Neuron (in vitro differentiated cells): ENCODE measurements at regions not wholly inside any gene's neighbourhood (a gene's known extent, or its start where the extent isn't known, plus 50 kb on each side); places are given as distances from the start of the nearest gene placed in this dataset.

ENCODE experiments used
- H2AFZ ChIP-seq: one replicate; pipeline ENCODE4 v1.6.1; 2013; ENCODE audit warnings: low read depth, mild to moderate bottlenecking, inconsistent platforms, low read length, moderate library complexity
- H3K27me3 ChIP-seq: one replicate; pipeline ENCODE4 v1.6.1; 2013; ENCODE audit warnings: low read length; ENCODE audit not compliant: insufficient read depth
- H3K36me3 ChIP-seq: one replicate; pipeline ENCODE4 v1.6.1; 2013; ENCODE audit warnings: low read length; ENCODE audit not compliant: insufficient read depth
- H3K4me1 ChIP-seq: one replicate; pipeline ENCODE4 v1.6.1; 2013; ENCODE audit warnings: low read length; ENCODE audit not compliant: insufficient read depth
- H3K4me3 ChIP-seq: 2 replicates; pipeline ENCODE4 v1.5.1; 2013; ENCODE audit warnings: mild to moderate bottlenecking, low read length, moderate library complexity
- H3K9me3 ChIP-seq: one replicate; pipeline ENCODE4 v1.6.1; 2013; ENCODE audit warnings: low read length

DNA sequence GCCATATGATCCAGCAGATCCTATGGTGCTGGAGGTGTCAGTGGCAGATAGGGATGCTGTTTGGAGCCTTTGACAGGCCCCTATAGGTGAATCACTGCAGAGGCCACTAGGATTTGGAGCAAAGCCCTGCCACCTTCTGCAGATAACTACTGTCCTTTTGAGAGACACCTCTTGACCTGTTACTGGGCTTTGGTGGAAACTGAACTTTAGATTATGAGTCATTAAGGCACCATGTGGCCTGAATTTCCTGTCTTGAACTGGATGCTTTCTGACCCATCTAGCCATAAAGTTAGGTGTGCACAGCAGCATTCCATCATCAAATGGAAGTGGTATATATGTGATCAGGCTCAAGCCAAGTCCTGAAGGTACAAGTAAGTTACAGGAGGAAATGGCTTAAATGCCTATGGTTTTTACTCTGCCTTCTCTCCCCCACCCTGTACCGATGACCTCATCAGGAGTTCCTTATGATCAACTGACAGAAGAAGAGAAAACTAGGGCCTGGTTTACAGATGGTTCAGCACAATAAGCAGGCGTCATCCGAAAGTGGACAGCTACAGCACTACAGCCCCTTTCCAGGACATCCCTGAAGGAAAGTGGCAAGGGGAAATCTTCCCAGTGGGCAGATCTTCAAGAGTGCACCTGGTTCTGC is 565.6 kb upstream of the AGTR1 start:
- Histone ChIP-seq H3K4me3 (no peak overlapping the region), H2AFZ (no peak overlapping the region), H3K4me1 (no peaks in the 10 kb centered on the region), H3K36me3 (no peaks in the 10 kb centered on the region), H3K9me3 (no peaks in the 10 kb centered on the region), H3K27me3 (no peaks in the 10 kb centered on the region)

DNA sequence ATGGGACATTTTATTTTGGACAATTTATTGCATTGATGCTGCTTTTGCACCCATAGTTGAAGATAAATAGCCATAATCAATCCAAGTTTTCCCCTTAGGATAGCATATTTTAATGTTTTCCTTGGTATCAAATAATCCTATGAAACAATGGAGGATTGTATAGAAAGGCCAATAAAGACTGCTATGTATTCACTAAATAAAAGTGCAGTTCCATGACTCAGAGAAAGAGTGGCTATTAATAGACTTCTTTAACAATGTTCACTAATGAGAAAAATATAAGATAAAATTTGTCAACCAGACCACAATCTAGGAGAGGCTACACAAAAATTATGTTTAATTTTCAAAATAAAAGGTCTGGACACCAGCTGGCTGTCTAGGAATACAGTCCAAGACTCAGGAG is 560.9 kb upstream of the AGTR1 start:
- no peaks in the 10 kb centered on the region for H3K27me3 ChIP-seq
- no peak overlapping the region for H3K4me3 ChIP-seq
- H2AFZ ChIP-seq = no peak overlapping the region
- no peaks in the 10 kb centered on the region for H3K4me1 ChIP-seq
- H3K9me3 ChIP-seq = no peaks in the 10 kb centered on the region
- H3K36me3 ChIP-seq = no peaks in the 10 kb centered on the region

DNA sequence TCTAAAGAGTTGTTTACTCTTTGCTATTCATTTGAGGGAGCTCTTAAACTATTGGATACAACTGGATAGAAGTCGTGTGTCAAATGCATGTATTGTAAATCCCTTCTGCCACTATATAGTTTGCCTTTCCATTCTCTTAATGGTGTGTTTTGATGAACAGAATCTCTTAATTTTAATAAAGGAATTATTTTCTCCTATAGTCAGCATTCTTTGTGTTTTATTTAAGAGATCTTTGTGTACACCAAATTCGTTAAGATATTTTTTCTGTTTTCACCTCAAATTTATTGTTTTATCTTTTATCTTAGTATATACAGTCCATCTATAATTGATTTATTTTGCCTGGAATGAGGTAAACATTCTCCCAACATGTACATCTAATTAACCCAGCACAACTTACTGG is 551.5 kb upstream of the AGTR1 start:
- H3K27me3 ChIP-seq = no peaks in the 10 kb centered on the region
- no peak overlapping the region for H3K4me3 ChIP-seq
- H3K36me3 ChIP-seq = no peaks in the 10 kb centered on the region
- no peaks in the 10 kb centered on the region for H3K9me3 ChIP-seq
- peaks cover 9% of the 10 kb centered on the region for H3K4me1 ChIP-seq
- no peak overlapping the region for H2AFZ ChIP-seq

DNA sequence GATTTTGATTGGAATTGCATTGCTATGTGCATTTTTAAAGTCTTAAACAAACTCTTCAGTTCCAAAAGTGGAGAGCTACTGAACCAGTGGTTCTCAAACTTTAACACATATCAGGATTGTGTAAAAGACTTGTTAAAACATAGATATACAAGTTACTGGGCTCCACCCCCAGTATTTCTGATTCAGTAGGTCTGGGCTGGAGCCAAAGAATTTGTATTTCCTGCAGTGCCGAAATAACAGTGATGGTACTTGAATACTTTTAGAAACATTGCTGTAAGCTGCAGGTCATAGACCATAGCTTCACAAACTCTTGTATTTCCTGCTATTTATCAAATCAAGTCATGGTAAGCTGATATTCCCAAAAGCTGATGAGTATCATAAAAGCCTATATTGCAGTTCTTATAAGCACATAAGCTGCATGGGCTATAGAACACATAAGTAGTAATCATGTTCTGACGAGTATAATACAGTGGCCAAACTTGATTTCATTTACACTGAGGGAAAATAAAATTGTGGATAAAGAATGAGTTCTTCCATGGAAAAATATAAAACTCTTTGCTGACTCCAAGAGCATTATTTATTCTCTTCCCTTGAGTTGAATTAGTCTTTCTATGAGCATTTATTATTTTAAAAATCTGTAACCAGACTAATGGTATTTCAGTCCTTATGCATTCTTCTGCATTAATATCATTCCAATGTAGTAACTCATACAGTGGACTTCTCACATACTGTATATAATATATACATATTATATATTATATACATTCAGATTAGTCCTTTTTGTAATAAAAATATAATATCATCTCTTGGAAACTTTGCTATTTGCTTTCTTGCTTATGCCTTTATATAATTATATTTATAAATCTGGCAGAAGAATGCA is 550.5 kb upstream of the AGTR1 start:
- H3K4me3 ChIP-seq = no peak overlapping the region
- peaks cover 9% of the 10 kb centered on the region for H3K4me1 ChIP-seq
- no peak overlapping the region for H2AFZ ChIP-seq
- H3K27me3 ChIP-seq = no peaks in the 10 kb centered on the region
- no peaks in the 10 kb centered on the region for H3K9me3 ChIP-seq
- H3K36me3 ChIP-seq = no peaks in the 10 kb centered on the region

DNA sequence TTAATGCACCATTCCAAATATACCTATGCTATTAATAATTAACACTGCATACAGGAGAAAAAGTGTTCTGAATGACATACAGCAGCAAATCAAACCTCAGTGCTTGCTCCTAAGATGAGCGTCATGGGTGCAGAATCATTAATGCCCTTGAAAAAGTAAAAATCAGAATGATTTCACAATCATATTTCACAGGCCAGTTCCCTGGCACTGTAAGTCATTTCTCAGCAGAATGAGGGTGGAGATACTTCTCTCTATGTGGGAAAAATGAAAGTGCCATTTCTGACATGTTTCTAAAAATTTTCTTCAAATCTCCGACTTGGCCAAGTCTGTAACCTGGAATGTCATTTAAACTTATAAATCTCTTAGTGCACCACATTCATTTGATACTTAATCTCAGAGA is 549.8 kb upstream of the AGTR1 start:
- Histone ChIP-seq H2AFZ (no peak overlapping the region), H3K4me3 (no peak overlapping the region), H3K9me3 (no peaks in the 10 kb centered on the region), H3K36me3 (no peaks in the 10 kb centered on the region), H3K4me1 (peaks cover 9% of the 10 kb centered on the region), H3K27me3 (no peaks in the 10 kb centered on the region)

DNA sequence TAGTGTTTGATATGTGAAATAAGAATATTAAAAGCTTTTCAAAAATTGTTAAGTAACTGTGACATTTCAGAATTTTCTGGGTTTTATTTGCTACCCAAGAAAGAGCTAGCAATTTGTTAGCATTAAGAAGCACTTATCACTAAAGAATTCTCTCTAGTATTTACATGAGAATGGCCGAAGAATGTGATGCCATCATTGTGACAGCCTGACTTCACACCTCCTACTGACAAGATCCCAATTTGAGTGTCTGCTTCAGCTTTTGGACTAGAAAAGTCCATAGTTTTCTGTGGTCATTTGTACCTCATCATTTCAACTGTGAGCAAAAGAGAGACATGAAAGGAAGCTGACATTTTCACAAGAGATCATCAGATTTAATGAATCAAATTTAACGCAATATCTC is 548.1 kb upstream of the AGTR1 start:
- Histone ChIP-seq H3K4me1 (peaks cover 9% of the 10 kb centered on the region), H2AFZ (no peak overlapping the region), H3K9me3 (no peaks in the 10 kb centered on the region), H3K27me3 (no peaks in the 10 kb centered on the region), H3K4me3 (no peak overlapping the region), H3K36me3 (no peaks in the 10 kb centered on the region)

DNA sequence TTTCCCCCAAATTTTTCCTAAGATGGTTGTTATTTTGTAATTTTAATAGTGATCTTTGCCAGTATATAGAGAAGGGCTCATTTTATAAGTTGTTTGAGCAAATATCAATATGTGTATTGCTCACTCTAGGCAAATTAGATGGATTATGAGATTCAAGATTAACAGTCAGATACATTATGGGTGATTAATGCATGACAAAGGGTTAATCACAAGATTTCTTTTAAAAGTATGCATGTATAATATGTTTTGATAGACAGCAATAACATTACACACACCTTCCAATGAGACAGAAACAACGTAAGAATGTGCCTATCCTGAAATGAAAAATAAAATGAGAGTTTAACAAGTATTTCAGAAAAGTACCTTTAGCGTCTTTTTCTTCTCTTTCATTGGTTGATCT is 547.6 kb upstream of the AGTR1 start:
- Histone ChIP-seq H3K4me3 (no peak overlapping the region), H3K4me1 (peaks cover 9% of the 10 kb centered on the region), H2AFZ (no peak overlapping the region), H3K27me3 (no peaks in the 10 kb centered on the region), H3K9me3 (no peaks in the 10 kb centered on the region), H3K36me3 (no peaks in the 10 kb centered on the region)

DNA sequence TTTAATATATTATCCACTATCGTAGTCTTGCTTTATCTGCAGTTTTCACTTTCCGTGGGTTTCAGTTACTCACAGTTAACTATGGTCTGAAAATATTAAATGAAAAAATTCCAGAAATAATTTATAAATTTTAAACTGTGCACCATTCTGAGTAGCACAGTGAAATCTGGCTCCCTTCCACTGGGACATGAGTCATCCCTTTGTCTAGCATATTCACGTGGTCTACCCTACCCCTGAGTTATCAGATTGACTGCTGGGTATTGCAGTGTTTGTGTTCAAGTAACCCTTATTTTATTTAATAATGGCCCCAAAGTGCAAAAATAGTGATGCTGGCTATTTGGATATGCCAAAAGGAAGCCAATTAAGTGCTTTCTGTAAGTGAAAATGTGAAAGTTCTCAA is 539.5 kb upstream of the AGTR1 start:
- Histone ChIP-seq H3K9me3 (no peaks in the 10 kb centered on the region), H2AFZ (no peak overlapping the region), H3K36me3 (no peaks in the 10 kb centered on the region), H3K4me1 (no peaks in the 10 kb centered on the region), H3K4me3 (no peak overlapping the region), H3K27me3 (no peaks in the 10 kb centered on the region)

DNA sequence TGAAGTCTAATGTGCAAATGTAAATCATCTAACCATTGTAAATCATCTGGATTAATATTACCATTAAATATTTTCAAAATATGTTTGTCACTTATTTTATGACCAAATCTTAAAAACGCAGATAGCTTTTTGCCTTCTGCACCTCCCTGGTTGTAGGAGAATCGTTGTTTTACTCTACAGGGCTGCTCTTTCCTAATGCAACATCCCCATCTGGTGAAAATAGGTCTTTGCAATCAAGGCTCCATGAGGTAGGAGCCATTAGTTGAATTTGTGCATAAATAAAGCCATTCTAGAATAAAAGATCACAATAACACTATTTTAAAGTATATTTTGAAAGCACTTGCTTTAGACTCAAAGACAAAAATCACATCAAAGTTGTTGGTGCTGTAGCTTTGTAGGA is 535.6 kb upstream of the AGTR1 start:
- no peaks in the 10 kb centered on the region for H3K27me3 ChIP-seq
- H3K4me3 ChIP-seq = no peak overlapping the region
- H3K9me3 ChIP-seq = no peaks in the 10 kb centered on the region
- no peaks in the 10 kb centered on the region for H3K4me1 ChIP-seq
- H3K36me3 ChIP-seq = no peaks in the 10 kb centered on the region
- no peak overlapping the region for H2AFZ ChIP-seq

DNA sequence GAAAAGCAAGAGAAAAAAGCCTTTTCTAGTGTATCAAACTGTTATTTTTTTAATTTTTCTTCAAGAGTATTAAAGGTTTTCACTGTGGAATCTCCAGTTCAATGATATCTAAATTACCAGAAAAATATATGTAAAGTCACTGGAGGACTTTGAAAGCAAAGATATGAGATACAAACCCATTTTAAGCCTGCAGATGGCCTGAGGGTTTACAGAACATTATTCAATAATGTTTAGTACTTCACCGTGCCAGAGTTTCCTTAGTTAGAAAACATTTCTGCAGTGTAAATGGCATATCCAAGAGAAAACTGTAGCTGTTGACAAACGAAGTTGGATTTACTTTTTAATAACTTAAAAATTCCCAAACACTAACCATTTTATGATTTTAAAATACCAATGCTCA is 529.4 kb upstream of the AGTR1 start:
- Histone ChIP-seq H3K9me3 (no peaks in the 10 kb centered on the region), H3K27me3 (no peaks in the 10 kb centered on the region), H3K4me3 (no peak overlapping the region), H3K36me3 (no peaks in the 10 kb centered on the region), H2AFZ (no peak overlapping the region), H3K4me1 (no peaks in the 10 kb centered on the region)

DNA sequence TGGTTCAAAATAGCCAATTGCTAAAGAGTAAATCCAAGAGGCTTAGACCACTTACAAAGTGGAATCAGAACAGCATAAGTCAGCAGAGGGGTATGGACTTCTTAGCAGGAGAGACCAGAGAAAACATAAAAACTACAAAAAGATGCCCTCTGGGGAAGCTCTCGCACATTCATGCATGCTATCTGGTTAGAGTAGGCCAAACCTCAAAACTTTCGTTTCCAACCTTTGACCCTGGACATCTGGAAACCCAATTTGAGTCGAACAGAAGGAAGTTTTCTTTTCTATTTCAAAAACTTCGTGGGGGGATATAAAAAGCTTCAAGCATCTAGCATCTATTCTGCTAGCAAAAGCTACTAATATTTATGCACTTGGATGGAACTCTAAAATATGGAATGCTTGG is 523.9 kb upstream of the AGTR1 start:
- Histone ChIP-seq H2AFZ (no peak overlapping the region), H3K4me3 (no peak overlapping the region), H3K4me1 (peaks cover 9% of the 10 kb centered on the region), H3K9me3 (no peaks in the 10 kb centered on the region), H3K27me3 (no peaks in the 10 kb centered on the region), H3K36me3 (no peaks in the 10 kb centered on the region)

DNA sequence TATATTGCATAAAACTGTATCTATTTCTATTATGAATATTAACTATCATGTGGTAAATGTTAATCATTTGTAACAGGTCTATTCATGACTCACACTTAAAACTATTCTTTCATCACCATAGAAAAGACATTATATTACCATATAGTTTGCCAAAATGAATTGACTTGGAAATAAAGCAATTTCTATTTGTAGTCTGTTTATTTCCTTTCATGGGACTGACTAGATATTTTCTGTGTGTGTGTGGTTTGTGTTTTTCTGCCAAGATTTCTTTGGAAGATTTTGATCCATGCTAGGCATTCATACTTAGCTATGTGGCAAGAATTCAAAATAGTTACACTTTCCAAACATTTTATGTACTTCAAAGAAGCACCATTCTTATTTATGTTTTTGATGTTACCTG is 522.5 kb upstream of the AGTR1 start:
- H3K9me3 ChIP-seq = no peaks in the 10 kb centered on the region
- no peaks in the 10 kb centered on the region for H3K36me3 ChIP-seq
- peaks cover 10% of the 10 kb centered on the region for H3K4me1 ChIP-seq
- H2AFZ ChIP-seq = no peak overlapping the region
- no peak overlapping the region for H3K4me3 ChIP-seq
- H3K27me3 ChIP-seq = no peaks in the 10 kb centered on the region

DNA sequence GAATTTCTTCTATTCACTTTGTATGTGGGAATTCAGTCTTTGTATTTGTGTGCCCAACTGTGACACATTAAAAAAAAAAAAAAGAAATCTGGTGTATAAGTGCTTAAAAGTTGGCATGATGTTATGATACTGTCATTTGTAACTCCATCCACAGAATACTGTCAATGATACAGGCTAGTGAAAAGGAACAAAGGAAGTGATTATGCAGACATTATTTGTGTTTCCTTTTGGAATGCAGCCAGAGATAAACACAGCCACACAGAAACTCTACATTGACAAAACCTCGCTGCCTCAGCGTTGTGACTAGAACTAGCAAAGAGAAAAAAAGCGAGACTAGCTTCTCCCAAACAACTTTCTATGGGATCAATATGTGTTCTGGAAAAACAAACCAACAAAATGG is 519.2 kb upstream of the AGTR1 start:
- no peaks in the 10 kb centered on the region for H3K9me3 ChIP-seq

More for the DNA sequence above, 519.2 kb upstream of the AGTR1 start:
- Histone ChIP-seq H3K36me3 (no peaks in the 10 kb centered on the region), H3K4me3 (no peak overlapping the region), H3K4me1 (peaks cover 10% of the 10 kb centered on the region), H3K27me3 (no peaks in the 10 kb centered on the region), H2AFZ (no peak overlapping the region)
